Thoracic aorta (tissue), 2 donors: ENCODE measurements at regions not wholly inside any gene's neighbourhood (a gene's known extent, or its start where the extent isn't known, plus 50 kb on each side); places are given as distances from the start of the nearest gene placed in this dataset.

Source experiments
- ATAC-seq: fragments of 150-250 bp; one replicate; pipeline ENCODE4 v1.8.0; 2017; ENCODE audit warnings: low read depth; ENCODE audit not compliant: insufficient number of reproducible peaks, low FRiP score
- DNase-seq: peaks from one replicate; pipeline ENCODE4 v3.0.0-alpha.2; 2020; ENCODE audit warnings: low spot score
- H3K27ac ChIP-seq, 2 donors: fragments of 200-600 bp; sonication (generic); 1 replicate in 1 of 2; 2 replicates in 1 of 2; pipeline ENCODE4 v1.5.1; 2016; ENCODE audit warnings: mild to moderate bottlenecking in 2 of 2, moderate library complexity in 2 of 2
- H3K27me3 ChIP-seq: fragments of 200-600 bp; sonication (generic); replicated peaks from 2 replicates; pipeline ENCODE4 v1.6.0; 2016; ENCODE audit warnings: mild to moderate bottlenecking; ENCODE audit not compliant: insufficient read depth
- H3K36me3 ChIP-seq: fragments of 200-600 bp; sonication (generic); one replicate; pipeline ENCODE4 v1.5.1; 2016
- H3K4me1 ChIP-seq, 2 donors: fragments of 200-600 bp; sonication (generic); 1 replicate in 1 of 2; 2 replicates in 1 of 2; pipeline versions ENCODE4 v1.5.1 to v1.6.0; 2016; ENCODE audit warnings: low read depth in 2 of 2, mild to moderate bottlenecking in 1 of 2; ENCODE audit not compliant: control insufficient read depth in 1 of 2
- H3K4me3 ChIP-seq: fragments of 200-600 bp; sonication (generic); 2 replicates; pipeline ENCODE4 v1.5.1; 2016; ENCODE audit warnings: mild to moderate bottlenecking
- H3K9me3 ChIP-seq: fragments of 200-600 bp; sonication (generic); 2 replicates; pipeline ENCODE4 v1.5.1; 2016
- TF ChIP-seq, protein P1 (sequence below): fragments of 200-600 bp; sonication (generic); IDR thresholded peaks from one replicate; pipeline ENCODE4 v1.5.1; 2019; ENCODE audit warnings: antibody characterized with exemption

DNA sequence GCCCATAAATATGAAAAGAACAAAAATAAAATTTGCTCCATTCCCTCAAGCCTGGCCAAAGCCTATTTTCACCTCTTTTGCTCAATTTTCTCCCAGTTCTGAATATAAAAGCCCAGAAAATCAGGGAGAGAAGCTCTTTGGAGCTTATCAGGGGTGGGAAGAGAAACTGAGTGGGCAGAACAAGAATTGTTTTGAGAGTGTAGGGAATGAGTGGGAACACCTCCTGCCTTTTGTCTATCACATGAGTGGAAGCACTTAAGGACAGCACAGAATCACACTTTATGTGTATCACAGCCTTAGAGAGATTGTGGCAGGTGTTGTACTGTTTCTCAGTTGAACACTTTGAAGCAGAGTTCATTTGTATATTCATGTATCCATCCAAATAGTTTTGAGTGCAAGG lies 139.2 kb upstream of the HMHB1 start:
- no peak for DNase-seq
- TF ChIP-seq, protein P1, sequence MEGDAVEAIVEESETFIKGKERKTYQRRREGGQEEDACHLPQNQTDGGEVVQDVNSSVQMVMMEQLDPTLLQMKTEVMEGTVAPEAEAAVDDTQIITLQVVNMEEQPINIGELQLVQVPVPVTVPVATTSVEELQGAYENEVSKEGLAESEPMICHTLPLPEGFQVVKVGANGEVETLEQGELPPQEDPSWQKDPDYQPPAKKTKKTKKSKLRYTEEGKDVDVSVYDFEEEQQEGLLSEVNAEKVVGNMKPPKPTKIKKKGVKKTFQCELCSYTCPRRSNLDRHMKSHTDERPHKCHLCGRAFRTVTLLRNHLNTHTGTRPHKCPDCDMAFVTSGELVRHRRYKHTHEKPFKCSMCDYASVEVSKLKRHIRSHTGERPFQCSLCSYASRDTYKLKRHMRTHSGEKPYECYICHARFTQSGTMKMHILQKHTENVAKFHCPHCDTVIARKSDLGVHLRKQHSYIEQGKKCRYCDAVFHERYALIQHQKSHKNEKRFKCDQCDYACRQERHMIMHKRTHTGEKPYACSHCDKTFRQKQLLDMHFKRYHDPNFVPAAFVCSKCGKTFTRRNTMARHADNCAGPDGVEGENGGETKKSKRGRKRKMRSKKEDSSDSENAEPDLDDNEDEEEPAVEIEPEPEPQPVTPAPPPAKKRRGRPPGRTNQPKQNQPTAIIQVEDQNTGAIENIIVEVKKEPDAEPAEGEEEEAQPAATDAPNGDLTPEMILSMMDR: no peak

DNA sequence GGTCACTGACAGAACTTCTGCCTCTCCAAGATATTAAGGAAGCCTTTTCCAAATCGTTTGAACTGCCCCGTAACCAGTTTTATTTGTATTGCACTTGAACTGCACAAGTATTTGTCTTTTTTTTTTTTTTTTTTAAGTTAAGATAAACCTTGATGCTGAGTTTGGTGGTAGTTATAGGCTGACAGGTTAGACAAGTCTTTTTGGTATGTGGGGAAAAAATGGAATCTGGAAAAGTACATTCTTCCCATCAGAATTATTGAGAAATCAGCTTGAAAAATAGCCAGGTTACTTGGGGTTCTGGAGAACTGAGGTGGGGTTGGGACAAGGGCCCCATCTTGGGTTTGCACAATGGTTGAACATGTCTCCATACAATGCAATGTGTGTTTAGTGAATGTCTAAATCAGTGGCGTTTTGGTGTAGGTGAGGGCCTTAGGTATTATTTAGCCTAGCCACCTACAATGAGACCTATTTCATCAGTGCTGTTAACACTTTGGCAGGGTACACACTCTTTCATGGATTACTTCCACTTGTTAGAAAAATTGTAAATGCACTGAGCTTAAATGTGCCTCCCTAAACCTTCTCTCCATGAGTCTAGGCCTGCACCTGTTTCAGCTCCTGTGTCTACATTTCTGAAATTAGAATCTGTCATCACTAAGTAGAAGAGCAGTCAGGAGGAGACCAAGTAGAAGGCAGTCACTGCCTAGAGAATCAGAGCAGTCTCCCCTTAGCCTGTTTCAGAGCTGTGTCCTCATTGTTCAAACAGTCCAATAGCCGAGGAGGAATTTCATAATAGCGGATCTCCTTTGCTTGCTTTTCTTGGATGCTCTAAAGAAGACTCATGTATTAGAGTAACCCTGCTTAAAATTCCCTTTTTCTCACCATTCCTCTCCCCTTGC lies 140.0 kb upstream of the HMHB1 start:
- H3K9me3 ChIP-seq: no peaks in the 10 kb centered on the region
- TF ChIP-seq, protein P1: no peak
- H3K4me3 ChIP-seq: no peak overlapping the region
- H3K4me1 ChIP-seq: no peaks in the 10 kb centered on the region
- no peaks in the 10 kb centered on the region for H3K36me3 ChIP-seq
- H3K27ac ChIP-seq: no peak overlapping the region
- H3K27me3 ChIP-seq: no peaks in the 10 kb centered on the region
- no peak for DNase-seq
- no peak for ATAC-seq

More for the DNA sequence above, 139.2 kb upstream of the HMHB1 start:
- no peak for ATAC-seq
- H3K27me3 ChIP-seq: no peaks in the 10 kb centered on the region
- H3K4me3 ChIP-seq: no peak overlapping the region
- H3K9me3 ChIP-seq: no peaks in the 10 kb centered on the region
- no peaks in the 10 kb centered on the region for H3K36me3 ChIP-seq
- no peak overlapping the region for H3K27ac ChIP-seq
- H3K4me1 ChIP-seq: no peaks in the 10 kb centered on the region

DNA sequence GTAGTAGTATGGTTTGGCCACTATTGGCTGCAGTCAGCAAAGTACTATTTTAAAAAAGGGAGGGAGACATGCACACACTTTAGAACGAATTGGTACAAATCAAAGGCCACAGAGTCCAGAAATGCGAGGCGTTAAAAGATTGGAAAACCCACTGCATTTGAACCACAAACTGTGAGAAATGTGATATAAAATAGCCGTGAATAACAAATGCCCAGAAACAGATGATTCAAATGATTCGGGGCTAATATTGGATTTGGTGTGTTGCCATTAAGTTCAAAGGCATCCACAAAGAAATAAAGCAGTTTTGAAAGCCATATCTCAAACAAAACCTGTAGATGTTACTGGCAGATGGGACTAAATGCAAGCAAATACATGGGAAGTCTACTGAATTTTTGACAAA lies 140.9 kb upstream of the HMHB1 start:
- DNase-seq: no peak
- TF ChIP-seq, protein P1: no peak
- Histone ChIP-seq H3K27ac (no peak overlapping the region), H3K9me3 (no peaks in the 10 kb centered on the region), H3K36me3 (no peaks in the 10 kb centered on the region), H3K4me3 (no peak overlapping the region), H3K27me3 (no peaks in the 10 kb centered on the region), H3K4me1 (no peaks in the 10 kb centered on the region)
- ATAC-seq: no peak

DNA sequence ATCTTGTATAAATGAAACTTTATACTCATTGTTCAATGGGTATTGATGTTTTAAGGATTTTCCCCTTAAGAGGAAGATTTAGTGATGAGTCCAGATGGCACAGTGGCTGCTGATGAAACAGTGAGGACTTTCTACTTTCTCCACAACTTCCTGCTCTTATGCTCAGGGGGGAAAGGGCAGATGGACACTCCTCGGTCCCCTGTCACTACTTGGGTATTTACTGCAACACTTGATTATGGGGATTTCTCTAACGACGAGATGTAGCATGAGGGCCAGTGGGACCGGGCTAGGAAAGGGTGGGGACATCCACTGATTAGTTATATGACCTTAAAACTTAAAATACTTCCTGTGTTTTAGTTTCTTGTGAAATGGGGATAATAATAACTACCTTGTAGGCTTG lies 146.1 kb upstream of the HMHB1 start:
- H3K36me3 ChIP-seq: no peaks in the 10 kb centered on the region
- no peak overlapping the region for H3K4me3 ChIP-seq
- no peak overlapping the region for H3K27ac ChIP-seq
- ATAC-seq (no peak), DNase-seq (no peak)
- H3K27me3 ChIP-seq: no peaks in the 10 kb centered on the region
- no peaks in the 10 kb centered on the region for H3K4me1 ChIP-seq
- TF ChIP-seq, protein P1: no peak
- H3K9me3 ChIP-seq: no peaks in the 10 kb centered on the region

DNA sequence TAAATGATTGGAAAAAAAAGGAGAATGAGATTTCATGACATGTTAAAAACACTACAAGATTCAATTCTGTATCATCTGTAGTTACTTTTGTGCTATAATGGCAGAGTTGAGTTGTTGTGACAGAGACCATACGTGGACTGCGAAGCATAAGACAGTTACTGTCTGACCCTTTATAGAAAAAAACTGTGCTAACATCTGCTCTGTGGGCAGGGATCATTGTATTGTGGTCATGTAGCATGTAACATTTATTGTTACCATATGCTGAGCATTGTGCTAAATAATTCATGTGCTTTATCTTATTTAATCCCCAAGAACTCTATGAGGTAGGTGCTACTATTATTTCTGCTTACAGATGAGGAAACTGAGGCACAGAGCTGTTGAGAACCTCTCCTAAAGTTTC lies 147.3 kb upstream of the HMHB1 start:
- no peak overlapping the region for H3K27ac ChIP-seq
- no peaks in the 10 kb centered on the region for H3K27me3 ChIP-seq
- DNase-seq (no peak), ATAC-seq (no peak)
- no peak overlapping the region for H3K4me3 ChIP-seq
- no peaks in the 10 kb centered on the region for H3K9me3 ChIP-seq
- no peaks in the 10 kb centered on the region for H3K36me3 ChIP-seq
- H3K4me1 ChIP-seq: peaks cover 0 to 7% of the 10 kb centered on the region in 2 donors
- TF ChIP-seq, protein P1: no peak
